HCT116 (cell line): ENCODE measurements at regions not wholly inside any gene's neighbourhood (a gene's known extent, or its start where the extent isn't known, plus 50 kb on each side); places are given as distances from the start of the nearest gene placed in this dataset.

Source experiments
- ATAC-seq: fragments of 200-7000 bp; cut with Tn5 transposase; 2 replicates; pipeline ENCODE4 v1.9.1; 2020; ENCODE audit warnings: mild to moderate bottlenecking, moderate library complexity
- BruUV-seq: library from RNA; stranded (reverse); fragments of 400-500 nt; replicated peaks from 2 replicates; lab custom pipeline; 2021; lab: Mats Ljungman, UMichigan
- CTCF ChIA-PET: fragments of 300-600 bp; sonication (Branson Sonifier 250); formaldehyde crosslinking; loops from one replicate; lab custom pipeline; 2021; ENCODE audit warnings: antibody characterized with exemption; lab: Charles Lee
- POLR2A ChIA-PET: fragments of 300-600, 350-600 bp; sonication (Branson Sonifier 250); formaldehyde crosslinking; loops from one replicate; lab custom pipeline; 2021; ENCODE audit warnings: antibody characterized with exemption; lab: Charles Lee
- RAD21 ChIA-PET, 2 experiments: fragments of 300-600 bp; sonication (Branson Sonifier 250); formaldehyde crosslinking; loops; one replicate each; lab custom pipeline; 2023; ENCODE audit warnings: low total read pairs in 2 of 2; ENCODE audit not compliant: uncharacterized antibody in 2 of 2, unreplicated experiment in 2 of 2, low non-redundant PET in 1 of 2; lab: Charles Lee
- DNase-seq: peaks from one replicate; pipeline ENCODE4 v3.0.0-alpha.2; 2010; ENCODE audit warnings: low read depth, low spot score
- H2AFZ ChIP-seq: fragments of 200-600 bp; shearing (Covaris generic), sonication (generic); 2 replicates; pipeline ENCODE4 v1.6.1; 2017; ENCODE audit warnings: low read depth, mixed run types, mixed read lengths, antibody characterized with exemption, low read length; ENCODE audit not compliant: poor library complexity, severe bottlenecking
- H3K27ac ChIP-seq: 2 replicates; pipeline ENCODE4 v1.5.1; 2012; ENCODE audit warnings: low read depth, low read length
- H3K27me3 ChIP-seq: fragments of 200-600 bp; sonication (generic); 2 replicates; pipeline ENCODE4 v1.6.1; 2016; ENCODE audit warnings: mixed run types, low read length, mixed read lengths; ENCODE audit not compliant: insufficient read depth
- H3K36me3 ChIP-seq, 2 experiments: fragments of 200-500 bp in 1 of 2; fragments of 200-600 bp in 1 of 2; sonication (Bioruptor generic) in 1 of 2; sonication (generic) in 1 of 2; 2 replicates each; pipeline versions ENCODE4 v1.5.1 to v1.6.1; 2014 to 2016; ENCODE audit warnings: low read length in 2 of 2, inconsistent platforms in 1 of 2, mixed read lengths in 1 of 2, mixed run types in 1 of 2; ENCODE audit not compliant: insufficient read depth in 2 of 2, control insufficient read depth in 1 of 2
- H3K4me1 ChIP-seq, 2 experiments: fragments of 200-600 bp in 1 of 2; sonication (generic) in 1 of 2; 2 replicates each; pipeline versions ENCODE4 v1.5.1 to v1.6.1; 2012 to 2017; ENCODE audit warnings: low read length in 2 of 2, inconsistent platforms in 1 of 2, mild to moderate bottlenecking in 1 of 2, mixed read lengths in 1 of 2, mixed run types in 1 of 2, moderate library complexity in 1 of 2; ENCODE audit not compliant: insufficient read depth in 2 of 2, control insufficient read depth in 1 of 2
- H3K4me2 ChIP-seq: fragments of 200-600 bp; sonication (generic); 2 replicates; pipeline ENCODE4 v1.6.1; 2017; ENCODE audit warnings: mixed run types, low read length, mixed read lengths
- H3K4me3 ChIP-seq, 2 experiments: fragments of 200-600 bp in 1 of 2; sonication (generic) in 1 of 2; replicated peaks in 1 of 2; 2 replicates each; pipeline ENCODE4 v1.5.1; 2011 to 2016; ENCODE audit warnings: low read length in 2 of 2, control low read depth in 1 of 2, low read depth in 1 of 2, mild to moderate bottlenecking in 1 of 2, mixed read lengths in 1 of 2, mixed run types in 1 of 2
- H3K79me2 ChIP-seq: fragments of 200-600 bp; sonication (generic); 2 replicates; pipeline ENCODE4 v1.6.1; 2017; ENCODE audit warnings: mild to moderate bottlenecking, mixed run types, low read length, moderate library complexity, mixed read lengths; ENCODE audit not compliant: insufficient read depth
- H3K9ac ChIP-seq: fragments of 200-600 bp; sonication (generic); 2 replicates; pipeline ENCODE4 v1.6.1; 2016; ENCODE audit warnings: low read length, mixed read lengths
- H3K9me2 ChIP-seq: fragments of 200-600 bp; sonication (generic), shearing (Covaris generic); 2 replicates; pipeline ENCODE4 v1.6.1; 2017; ENCODE audit warnings: mixed run types, mild to moderate bottlenecking, moderate library complexity; ENCODE audit not compliant: insufficient read depth
- H3K9me3 ChIP-seq, 2 experiments: fragments of 200-500 bp in 1 of 2; fragments of 200-600 bp in 1 of 2; sonication (Bioruptor generic) in 1 of 2; sonication (generic) in 1 of 2; 2 replicates each; pipeline ENCODE4 v1.6.1; 2014 to 2017; ENCODE audit warnings: low read length in 2 of 2, mixed read lengths in 2 of 2, inconsistent platforms in 1 of 2, low read depth in 1 of 2, mild to moderate bottlenecking in 1 of 2, mixed run types in 1 of 2, moderate library complexity in 1 of 2; ENCODE audit not compliant: control insufficient read depth in 1 of 2, insufficient read depth in 1 of 2
- H4K20me1 ChIP-seq: fragments of 200-600 bp; sonication (generic), shearing (Covaris generic); 2 replicates; pipeline ENCODE4 v1.6.1; 2017; ENCODE audit warnings: mixed run types, mild to moderate bottlenecking, moderate library complexity; ENCODE audit not compliant: insufficient read depth
- EGR1 ChIP-seq: IDR thresholded peaks from 2 replicates; pipeline ENCODE4 v1.6.1; 2012; ENCODE audit warnings: low read depth
- EZH2 ChIP-seq: fragments of 200-600 bp; sonication (generic); IDR thresholded peaks from 2 replicates; pipeline ENCODE4 v1.6.1; 2017; ENCODE audit warnings: antibody characterized with exemption, mixed run types
- FOSL1 ChIP-seq: IDR thresholded peaks from 2 replicates; pipeline ENCODE4 v1.6.1; 2012; ENCODE audit warnings: low read depth
- POLR2AphosphoS5 ChIP-seq: IDR thresholded peaks from 2 replicates; pipeline ENCODE4 v1.6.1; 2011; ENCODE audit warnings: mild to moderate bottlenecking, low read depth, low read length, moderate library complexity
- RAD21 ChIP-seq: IDR thresholded peaks from 2 replicates; pipeline ENCODE4 v1.6.1; 2012; ENCODE audit warnings: low read depth, mild to moderate bottlenecking
- SIN3A ChIP-seq: IDR thresholded peaks from 2 replicates; pipeline ENCODE4 v1.6.1; 2012; ENCODE audit warnings: low read depth
- TCF7L2 ChIP-seq: IDR thresholded peaks from 2 replicates; pipeline ENCODE4 v1.7.0; 2011; ENCODE audit warnings: borderline replicate concordance, inconsistent platforms; ENCODE audit not compliant: insufficient read depth, insufficient read length; ENCODE audit errors: extremely low read depth
- ZNF274 ChIP-seq: fragments of 200-500 bp; sonication (Bioruptor generic); IDR thresholded peaks from 2 replicates; pipeline ENCODE4 v1.6.1; 2014; ENCODE audit warnings: mild to moderate bottlenecking, low read depth, low read length, inconsistent platforms
- intact Hi-C: fragments of 100-400 bp; cut with micrococcal nuclease; formaldehyde crosslinking; loops from 2 replicates; pipeline ENCODE4 v1.10.0; 2022
- TF ChIP-seq, protein P1 (sequence below), 3 experiments: fragments of 200-600 bp in 1 of 3; sonication (generic) in 1 of 3; IDR thresholded peaks in 2 of 3; conservative IDR thresholded peaks in 1 of 3; 2 replicates each; pipeline ENCODE4 v1.5.1; 2012 to 2017; ENCODE audit warnings: low read depth in 2 of 3, low read length in 2 of 3, antibody characterized with exemption in 1 of 3, borderline replicate concordance in 1 of 3, control low read depth in 1 of 3, mild to moderate bottlenecking in 1 of 3, mixed read lengths in 1 of 3, mixed run types in 1 of 3, moderate library complexity in 1 of 3; ENCODE audit not compliant: insufficient read depth in 1 of 3
- TF ChIP-seq, protein P2 (sequence below): IDR thresholded peaks from 2 replicates; pipeline ENCODE4 v1.6.1; 2012
- TF ChIP-seq, protein P3 (sequence below): IDR thresholded peaks from 2 replicates; pipeline ENCODE4 v1.6.1; 2012

DNA sequence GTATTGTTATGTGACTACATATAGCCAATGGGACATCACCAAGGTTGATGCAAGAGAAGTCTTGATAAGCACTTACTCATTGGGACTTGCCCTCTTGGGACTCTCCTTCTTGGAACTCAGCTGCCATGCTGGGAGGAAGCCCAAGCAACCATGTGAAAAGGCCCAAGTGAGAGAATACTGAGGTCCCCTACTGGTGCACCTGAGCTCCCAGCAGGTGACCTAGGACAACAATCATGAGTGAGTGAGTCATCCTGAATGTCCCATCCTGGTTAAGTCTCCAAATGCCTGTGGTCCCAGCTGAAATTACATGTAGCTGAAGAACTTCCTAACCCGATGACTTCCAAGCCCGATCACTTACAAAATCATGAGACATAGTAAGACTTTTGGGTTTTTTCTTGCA is 260.7 kb downstream of the ICE1 start:
- H3K9me3 ChIP-seq = no peaks in the 10 kb centered on the region; a peak in 1 of 4 replicates
- H3K27ac ChIP-seq = no peak overlapping the region
- H3K4me3 ChIP-seq = no peak overlapping the region
- peaks cover 8% of the 10 kb centered on the region for H3K27me3 ChIP-seq
- intact Hi-C loops = no loop called here
- no peak for ATAC-seq
- H4K20me1 ChIP-seq = no peaks in the 10 kb centered on the region
- H2AFZ ChIP-seq = no peak overlapping the region
- H3K4me1 ChIP-seq = no peaks in the 10 kb centered on the region
- ChIA-PET POLR2A (no interaction called here), RAD21 (no interaction called here), CTCF (no interaction called here)
- H3K9ac ChIP-seq = no peak overlapping the region
- H3K36me3 ChIP-seq = no peaks in the 10 kb centered on the region
- no peaks in the 10 kb centered on the region for H3K9me2 ChIP-seq
- BruUV-seq = no TSS peak
- no peaks in the 10 kb centered on the region for H3K79me2 ChIP-seq
- DNase-seq = no peak
- no peak for TF ChIP-seq SIN3A
- TF ChIP-seq ZNF274 = no peak
- TF ChIP-seq, protein P1, sequence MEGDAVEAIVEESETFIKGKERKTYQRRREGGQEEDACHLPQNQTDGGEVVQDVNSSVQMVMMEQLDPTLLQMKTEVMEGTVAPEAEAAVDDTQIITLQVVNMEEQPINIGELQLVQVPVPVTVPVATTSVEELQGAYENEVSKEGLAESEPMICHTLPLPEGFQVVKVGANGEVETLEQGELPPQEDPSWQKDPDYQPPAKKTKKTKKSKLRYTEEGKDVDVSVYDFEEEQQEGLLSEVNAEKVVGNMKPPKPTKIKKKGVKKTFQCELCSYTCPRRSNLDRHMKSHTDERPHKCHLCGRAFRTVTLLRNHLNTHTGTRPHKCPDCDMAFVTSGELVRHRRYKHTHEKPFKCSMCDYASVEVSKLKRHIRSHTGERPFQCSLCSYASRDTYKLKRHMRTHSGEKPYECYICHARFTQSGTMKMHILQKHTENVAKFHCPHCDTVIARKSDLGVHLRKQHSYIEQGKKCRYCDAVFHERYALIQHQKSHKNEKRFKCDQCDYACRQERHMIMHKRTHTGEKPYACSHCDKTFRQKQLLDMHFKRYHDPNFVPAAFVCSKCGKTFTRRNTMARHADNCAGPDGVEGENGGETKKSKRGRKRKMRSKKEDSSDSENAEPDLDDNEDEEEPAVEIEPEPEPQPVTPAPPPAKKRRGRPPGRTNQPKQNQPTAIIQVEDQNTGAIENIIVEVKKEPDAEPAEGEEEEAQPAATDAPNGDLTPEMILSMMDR (IDR thresholded peaks at IDR 0.05 in 2 of 3, conservative IDR thresholded peaks at IDR 0.05 in 1 of 3; ENCODE audit: borderline replicate concordance in 1 of 3, insufficient read depth in 1 of 3, low read depth in 2 of 3, low read length in 2 of 3) = no peak
- no peak for TF ChIP-seq EGR1
- no peak for TF ChIP-seq EZH2
- TF ChIP-seq, protein P2, sequence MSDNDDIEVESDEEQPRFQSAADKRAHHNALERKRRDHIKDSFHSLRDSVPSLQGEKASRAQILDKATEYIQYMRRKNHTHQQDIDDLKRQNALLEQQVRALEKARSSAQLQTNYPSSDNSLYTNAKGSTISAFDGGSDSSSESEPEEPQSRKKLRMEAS = no peak
- no peak for TF ChIP-seq POLR2AphosphoS5
- TF ChIP-seq RAD21 = no peak
- no peak for TF ChIP-seq FOSL1
- TF ChIP-seq TCF7L2 = no peak
- TF ChIP-seq, protein P3, sequence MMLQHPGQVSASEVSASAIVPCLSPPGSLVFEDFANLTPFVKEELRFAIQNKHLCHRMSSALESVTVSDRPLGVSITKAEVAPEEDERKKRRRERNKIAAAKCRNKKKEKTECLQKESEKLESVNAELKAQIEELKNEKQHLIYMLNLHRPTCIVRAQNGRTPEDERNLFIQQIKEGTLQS = no peak
- no peak overlapping the region for H3K4me2 ChIP-seq
